LNCAP (cell line): ENCODE measurements at regions not wholly inside any gene's neighbourhood (a gene's known extent, or its start where the extent isn't known, plus 50 kb on each side); places are given as distances from the start of the nearest gene placed in this dataset.

Source experiments
- CTCF ChIP-seq: fragments of 450-650 bp; IDR thresholded peaks from 2 replicates; pipeline ENCODE4 v1.5.1; 2017; ENCODE audit warnings: mild to moderate bottlenecking

GRCh38 chr3:124429129-124429815, 301.0 kb upstream of the UMPS start:
- no peak for TF ChIP-seq CTCF

GRCh38 chr3:124431331-124431994, 298.8 kb upstream of the UMPS start:
- TF ChIP-seq CTCF = no peak

- TF ChIP-seq CTCF = no peak
Observed at GRCh38 chr3:124434176-124434575, 296.1 kb upstream of the UMPS start.

GRCh38 chr3:124435467-124435866, 294.8 kb upstream of the UMPS start:
- no peak for TF ChIP-seq CTCF

GRCh38 chr3:124438813-124439212, 291.4 kb upstream of the UMPS start:
- no peak for TF ChIP-seq CTCF

DNA sequence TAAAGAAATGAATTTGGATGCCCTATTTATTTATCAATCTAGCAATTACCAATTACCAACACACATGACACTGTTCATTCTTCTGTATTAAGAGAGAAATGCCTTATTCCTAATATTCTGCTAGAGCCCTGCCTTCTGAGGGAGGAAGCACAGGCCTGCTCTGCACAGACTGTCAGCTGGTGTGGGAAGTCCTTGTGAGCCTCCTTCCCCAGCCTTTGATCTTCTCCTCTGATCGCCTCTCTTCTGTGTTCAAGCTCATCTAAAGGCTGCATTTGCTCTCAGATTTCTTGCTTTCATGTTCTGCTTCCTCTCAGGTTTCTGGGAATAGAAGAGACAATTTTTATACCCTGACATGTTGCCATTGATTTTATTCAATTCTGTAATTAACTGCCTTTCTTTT, 290.6 kb upstream of the UMPS start:
- TF ChIP-seq CTCF = no peak

DNA sequence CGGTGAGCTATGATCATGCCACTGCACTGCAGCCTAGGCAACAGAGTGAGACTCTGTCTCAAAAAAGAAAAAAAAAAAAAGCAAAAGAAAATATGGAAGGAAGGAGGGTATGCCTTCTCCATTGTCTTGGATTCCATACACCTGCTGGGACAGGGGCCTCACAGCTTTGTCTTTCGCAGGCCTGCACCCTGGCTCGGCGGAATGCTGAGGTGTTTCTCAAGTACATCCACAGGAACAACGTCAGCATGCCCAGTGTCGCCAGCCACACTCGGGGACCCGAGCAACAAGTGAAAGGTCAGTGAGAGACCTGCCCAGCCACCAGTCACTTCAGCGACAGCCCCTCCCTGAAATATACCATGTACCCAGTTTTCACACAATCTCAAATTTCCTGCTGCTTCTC, 288.5 kb upstream of the UMPS start:
- no peak for TF ChIP-seq CTCF

DNA sequence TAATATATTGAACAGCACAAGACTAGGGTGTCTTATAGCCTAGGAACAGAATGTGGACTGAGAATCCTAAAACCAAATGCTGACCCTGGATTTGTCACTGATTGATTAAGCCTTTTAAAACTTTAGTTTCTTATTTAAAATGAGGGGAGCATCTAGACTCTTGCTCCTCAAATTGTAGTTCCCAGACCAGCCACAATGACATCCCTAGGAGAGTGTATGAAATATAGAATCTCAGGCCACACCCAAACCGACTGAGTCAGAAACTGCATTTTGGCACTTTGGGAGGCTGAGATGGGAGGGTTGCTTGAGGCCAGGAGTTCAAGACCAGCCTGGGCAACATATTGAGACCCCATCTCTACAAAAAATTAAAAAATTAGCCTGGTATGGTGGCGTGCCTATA, 287.8 kb upstream of the UMPS start:
- no peak for TF ChIP-seq CTCF
